ENCODE measurements at regions not wholly inside any gene's neighbourhood (a gene's known extent, or its start where the extent isn't known, plus 50 kb on each side); places are given as distances from the start of the nearest gene placed in this dataset.

DNA sequence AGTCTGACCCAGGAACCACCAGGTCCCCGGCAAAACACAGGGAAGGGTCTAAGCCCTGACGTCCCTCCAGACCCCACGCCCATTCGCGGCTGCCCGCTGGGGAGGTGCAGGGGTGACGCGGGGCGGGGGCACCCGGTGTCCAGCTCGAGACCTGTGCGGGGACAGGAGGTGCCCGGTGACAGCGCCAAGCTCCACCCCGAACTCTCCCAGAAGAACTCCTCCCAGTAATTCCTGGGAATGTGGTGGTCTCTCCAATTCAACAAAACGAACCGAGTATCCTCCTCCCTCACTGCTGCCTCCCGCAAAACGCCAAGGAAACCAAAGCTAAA, 164.1 kb upstream of the PDE10A start:
- in situ Hi-C loops (cut with HindIII; ENCODE audit: low pct_unique_long_range_greater_than_20kb, low sequenced_read_pairs), result no loop called here

DNA sequence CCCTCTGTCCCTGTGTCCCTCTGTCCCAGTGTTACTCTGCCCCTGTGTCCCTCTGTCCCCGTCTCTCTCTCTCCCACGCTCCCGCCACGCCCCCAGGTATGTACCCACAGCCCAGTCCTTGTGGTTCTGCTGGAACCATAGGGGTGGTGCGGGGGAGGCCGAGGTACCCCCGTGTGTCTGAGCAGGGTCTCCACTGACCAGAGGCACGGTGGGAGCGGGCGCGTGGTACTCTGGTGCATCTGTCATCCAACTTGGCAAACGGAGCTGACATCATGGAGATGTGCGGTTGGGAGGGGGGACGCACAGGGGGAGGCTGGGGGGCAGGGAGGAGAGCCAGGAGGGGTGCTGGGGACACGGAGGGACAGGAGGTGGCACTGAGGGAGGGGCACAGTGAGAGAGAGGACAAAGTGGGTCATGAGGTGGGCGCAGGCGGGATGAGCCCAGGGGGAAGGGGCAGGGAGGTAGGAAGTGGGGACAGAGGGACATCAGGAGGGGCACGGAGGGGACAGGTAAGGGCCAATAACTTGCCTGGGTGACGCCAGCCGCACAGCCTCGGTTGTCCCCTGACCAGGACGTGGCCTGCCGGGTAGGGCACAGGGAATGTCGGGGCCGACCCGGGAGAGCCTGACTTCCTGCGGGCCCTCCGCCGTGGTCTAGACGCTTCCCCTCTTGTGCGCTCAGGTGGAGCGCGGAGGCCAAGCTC, 163.6 kb upstream of the PDE10A start:
- in situ Hi-C loops (cut with HindIII; ENCODE audit: low pct_unique_long_range_greater_than_20kb, low sequenced_read_pairs), result no loop called here

More for the DNA sequence above, 164.1 kb upstream of the PDE10A start:
- DNase-seq (ENCODE audit: low read depth), result no peak

DNA sequence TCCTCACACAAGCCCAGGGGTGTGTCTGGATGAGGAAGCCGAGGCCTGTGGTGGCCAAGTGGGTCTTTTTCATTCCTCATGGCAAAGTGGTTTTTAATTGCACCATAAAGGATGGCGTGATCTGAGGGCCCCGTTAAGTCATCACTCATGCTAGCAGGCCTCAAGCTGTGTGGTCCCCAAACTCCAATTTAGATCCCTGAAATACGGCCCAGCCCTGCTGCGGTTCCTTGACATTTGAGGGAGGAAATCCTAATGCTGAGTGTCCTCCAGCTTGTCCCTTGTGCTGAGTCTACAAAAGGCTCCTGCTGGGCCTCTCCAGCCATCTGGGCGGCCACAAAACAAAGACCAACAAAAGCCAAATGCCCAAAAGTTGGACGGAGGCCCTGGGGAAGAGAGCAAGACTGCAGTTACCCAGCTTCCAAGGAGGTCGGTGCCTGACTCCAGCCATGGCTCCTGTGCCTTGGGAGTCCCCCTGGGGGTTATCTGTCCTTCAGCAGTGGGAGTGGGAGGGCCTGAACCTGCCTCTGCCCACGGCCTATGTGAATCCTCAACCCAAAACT, 162.3 kb upstream of the PDE10A start:
- in situ Hi-C loops (cut with HindIII; ENCODE audit: low pct_unique_long_range_greater_than_20kb, low sequenced_read_pairs), result no loop called here
- DNase-seq (ENCODE audit: low read depth), result no peak

More for the DNA sequence above, 163.6 kb upstream of the PDE10A start:
- no peak for DNase-seq (ENCODE audit: low read depth)

DNA sequence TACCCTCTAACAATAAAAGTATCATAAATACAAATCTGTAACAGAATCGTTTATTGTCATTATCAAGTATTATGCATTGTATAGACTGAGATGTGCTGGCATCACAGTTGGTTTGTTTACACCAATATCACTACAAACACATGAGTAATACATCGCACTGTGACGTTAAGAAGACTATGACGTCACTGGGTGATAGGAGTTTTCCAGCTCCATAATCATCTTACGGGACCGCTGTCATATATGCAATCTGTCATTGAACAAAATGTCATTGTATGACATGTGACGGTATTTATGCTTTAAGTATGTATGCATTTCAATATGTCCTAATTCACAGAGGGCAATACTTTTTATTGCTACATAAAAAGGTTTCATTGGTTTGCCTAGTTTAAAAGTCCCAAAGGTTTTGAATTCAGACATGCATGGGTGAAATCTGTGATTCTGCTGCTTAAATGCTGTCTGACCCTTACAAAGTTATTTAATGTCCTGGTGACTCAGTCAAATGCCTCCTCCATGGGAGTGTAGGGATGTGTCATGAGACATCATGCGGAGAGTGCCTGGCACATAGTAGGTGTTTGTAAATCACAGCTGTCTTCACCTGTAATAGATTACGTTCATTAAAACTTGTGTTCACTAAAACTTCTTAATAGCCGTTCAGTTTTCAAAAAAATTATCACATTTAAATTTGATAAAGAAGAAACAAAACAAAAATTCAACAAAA, 160.7 kb upstream of the PDE10A start:
- in situ Hi-C loops (cut with HindIII; ENCODE audit: low pct_unique_long_range_greater_than_20kb, low sequenced_read_pairs), result no loop called here
- peak; percentile 4 for DNase-seq (ENCODE audit: low read depth)

DNA sequence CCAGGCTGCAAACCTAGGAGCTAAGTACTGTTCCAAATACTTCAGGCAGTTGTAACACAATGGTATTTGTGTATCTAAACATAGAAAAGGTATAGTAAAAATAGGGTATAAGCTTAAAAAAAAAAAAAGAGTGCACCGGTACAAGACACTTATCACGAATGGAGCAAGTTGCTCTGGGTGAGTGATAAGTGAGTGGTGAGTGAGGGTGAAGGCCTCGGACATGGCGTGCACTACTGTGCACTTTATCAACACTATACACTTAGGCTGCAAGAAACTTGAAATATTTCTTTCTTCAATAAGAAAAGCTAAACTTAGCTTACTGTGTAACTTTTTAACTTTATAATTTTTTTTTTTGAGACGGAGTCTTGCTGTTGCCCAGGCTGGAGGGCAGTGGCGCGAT, 159.5 kb upstream of the PDE10A start:
- in situ Hi-C loops (cut with HindIII; ENCODE audit: low pct_unique_long_range_greater_than_20kb, low sequenced_read_pairs), result no loop called here
- DNase-seq (ENCODE audit: low read depth), result no peak

DNA sequence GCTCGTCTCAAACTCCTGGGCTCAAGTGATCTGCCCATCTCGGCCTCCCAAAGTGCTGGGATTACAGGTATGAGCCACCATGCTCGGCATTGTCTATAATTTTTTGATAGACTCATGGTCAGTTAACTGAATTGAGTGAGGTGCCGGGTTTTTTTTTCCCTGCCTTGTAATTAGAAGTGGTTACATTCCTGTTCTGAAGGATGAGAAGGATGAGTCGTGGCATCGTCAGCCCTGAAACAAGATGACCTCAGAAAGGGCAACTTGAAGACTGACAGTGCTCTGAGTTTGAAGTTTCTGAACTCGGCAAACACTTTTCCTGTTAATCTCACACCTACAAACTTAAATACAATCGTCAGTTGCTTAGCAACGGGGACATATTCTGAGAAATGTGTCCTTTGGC, 158.7 kb upstream of the PDE10A start:
- in situ Hi-C loops (cut with HindIII; ENCODE audit: low pct_unique_long_range_greater_than_20kb, low sequenced_read_pairs), result no loop called here
- peak; percentile 18 for DNase-seq (ENCODE audit: low read depth)

DNA sequence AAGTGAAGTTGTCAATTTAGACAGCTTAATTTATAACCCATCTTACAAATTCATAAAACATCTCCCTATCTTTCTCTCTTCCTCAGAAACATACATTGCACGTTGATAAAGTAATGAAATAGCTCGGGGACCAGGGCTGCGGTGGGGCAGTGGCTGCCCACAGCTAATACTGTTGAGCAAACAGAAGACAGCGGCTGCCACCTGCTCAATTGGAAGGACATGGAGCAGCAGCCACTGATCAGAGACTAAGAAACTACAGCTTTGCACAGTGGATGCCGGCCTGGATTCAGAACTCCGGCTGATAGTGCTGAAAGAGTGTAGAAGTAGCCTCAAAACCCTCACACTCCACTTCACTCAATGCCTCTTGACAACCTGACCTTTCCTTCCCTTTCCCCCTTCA, 157.9 kb upstream of the PDE10A start:
- in situ Hi-C loops (cut with HindIII; ENCODE audit: low pct_unique_long_range_greater_than_20kb, low sequenced_read_pairs), result no loop called here

DNA sequence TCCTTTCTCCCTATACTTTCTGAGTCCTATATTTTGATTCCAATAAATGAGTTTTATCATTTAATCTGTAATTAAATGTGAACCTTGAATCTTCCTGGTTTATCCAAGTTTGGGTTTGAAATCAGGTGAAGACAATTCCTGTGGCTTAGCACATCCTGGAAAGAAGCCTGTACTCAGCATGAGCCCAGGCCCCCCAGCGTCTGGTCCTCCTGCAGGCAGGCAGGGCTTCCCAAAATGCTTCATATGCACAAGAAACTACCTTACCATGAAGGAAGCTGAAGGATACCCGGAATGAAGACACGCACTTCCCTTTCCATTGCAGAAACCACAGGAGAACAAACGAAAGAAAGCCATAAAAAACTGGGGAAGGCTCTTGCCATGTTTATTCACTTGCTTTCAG, 157.4 kb upstream of the PDE10A start:
- in situ Hi-C loops (cut with HindIII; ENCODE audit: low pct_unique_long_range_greater_than_20kb, low sequenced_read_pairs), result no loop called here
- DNase-seq (ENCODE audit: low read depth), result no peak

More for the DNA sequence above, 157.9 kb upstream of the PDE10A start:
- DNase-seq (ENCODE audit: low read depth), result no peak

DNA sequence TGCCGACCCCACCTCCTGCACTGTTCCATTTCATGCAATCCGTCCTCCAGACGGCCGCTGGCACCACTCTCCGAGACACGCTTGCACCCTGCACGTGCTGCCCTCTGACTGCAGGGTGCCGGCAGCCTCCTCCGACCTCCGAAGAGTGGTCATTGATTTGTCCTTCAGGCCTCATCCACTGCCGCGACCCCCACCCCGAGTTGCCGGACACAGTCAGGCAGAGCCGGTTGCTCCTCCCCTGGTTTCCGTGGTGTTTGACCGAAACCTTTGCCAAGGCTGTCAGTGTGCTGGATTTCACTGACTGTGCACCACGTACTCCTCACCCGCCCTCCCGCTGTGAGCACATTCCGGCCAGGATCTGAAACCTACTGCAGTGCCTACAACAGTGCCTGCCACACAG, 156.4 kb upstream of the PDE10A start:
- in situ Hi-C loops (cut with HindIII; ENCODE audit: low pct_unique_long_range_greater_than_20kb, low sequenced_read_pairs), result no loop called here
- DNase-seq (ENCODE audit: low read depth), result no peak

DNA sequence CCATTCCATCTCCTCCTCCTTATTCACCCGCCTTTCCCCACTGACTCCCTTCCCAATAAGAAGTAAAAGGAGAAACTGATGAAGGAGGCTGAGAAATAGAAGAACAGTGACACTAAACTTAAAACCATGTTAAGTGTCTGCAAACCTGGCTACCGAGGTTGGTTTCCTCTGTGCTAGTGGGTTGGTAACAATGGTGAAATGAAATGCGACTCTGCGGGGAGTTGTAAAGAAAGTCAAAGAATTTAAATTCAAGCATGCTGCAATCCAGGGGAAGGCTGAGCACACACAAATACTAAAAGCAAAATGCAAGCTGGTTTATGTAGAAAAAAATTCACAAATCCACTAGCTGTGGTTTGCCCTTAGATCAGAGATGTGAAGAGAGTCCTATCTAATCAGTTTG, 155.2 kb upstream of the PDE10A start:
- in situ Hi-C loops (cut with HindIII; ENCODE audit: low pct_unique_long_range_greater_than_20kb, low sequenced_read_pairs), result no loop called here
- no peak for DNase-seq (ENCODE audit: low read depth)

DNA sequence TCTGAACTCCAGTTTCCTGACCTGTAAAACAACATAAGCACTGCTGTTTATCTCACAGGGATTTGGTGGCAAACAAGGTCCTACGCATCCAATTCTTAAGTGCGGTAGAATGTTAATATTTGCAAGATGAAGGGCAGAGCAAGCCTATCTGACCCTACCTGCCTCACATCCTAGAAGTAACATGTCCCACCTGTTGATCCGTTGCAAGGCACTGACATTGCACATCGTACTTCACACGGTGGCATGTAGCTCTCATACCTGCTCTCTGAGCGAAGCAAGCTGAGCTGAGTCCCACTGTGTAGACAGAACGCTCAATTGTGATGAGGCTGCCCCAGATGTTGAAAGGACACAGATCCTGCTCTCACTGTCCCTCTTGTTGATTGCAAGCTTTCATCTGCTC, 154.7 kb upstream of the PDE10A start:
- no peak for DNase-seq (ENCODE audit: low read depth)
- in situ Hi-C loops (cut with HindIII; ENCODE audit: low pct_unique_long_range_greater_than_20kb, low sequenced_read_pairs), result no loop called here

DNA sequence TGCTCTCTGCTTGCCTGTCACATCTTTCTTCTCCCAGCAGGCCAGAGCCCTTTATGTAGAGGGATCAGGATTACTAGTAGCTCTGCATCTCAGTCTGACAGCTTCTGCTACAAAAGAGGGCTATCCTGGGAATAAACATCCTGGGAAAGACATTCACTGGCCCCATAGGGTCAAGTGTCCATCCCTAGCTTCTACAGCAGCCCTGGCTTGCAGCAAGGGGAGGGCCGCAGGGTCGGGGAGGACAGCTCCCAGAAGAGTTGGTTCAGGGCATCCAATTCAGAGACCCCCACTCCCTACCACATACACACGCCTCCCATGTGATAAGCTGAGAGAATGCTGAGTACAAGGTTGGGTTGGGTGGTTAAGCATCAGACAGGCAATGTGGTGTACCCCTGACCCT, 154.1 kb upstream of the PDE10A start:
- no peak for DNase-seq (ENCODE audit: low read depth)
- in situ Hi-C loops (cut with HindIII; ENCODE audit: low pct_unique_long_range_greater_than_20kb, low sequenced_read_pairs), result no loop called here

DNA sequence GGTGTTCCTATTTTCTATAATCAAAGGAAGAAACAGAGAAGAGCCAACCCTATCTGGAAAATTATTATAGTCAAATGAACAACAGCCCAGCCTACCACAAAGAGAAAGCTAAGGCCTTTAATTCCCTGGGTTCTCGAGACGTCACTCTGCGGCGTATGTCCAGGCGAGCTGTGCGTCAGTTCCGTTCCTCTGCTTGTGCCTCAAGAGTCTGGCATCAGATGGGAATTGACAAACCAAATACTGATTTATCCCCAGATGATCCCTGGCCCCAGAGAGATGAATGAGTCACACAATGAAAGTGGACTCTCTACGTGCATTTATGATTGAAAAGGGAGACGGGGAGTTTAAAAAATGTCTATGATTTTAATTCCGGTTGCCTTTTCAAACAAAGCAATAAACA, 151.6 kb upstream of the PDE10A start:
- no peak for DNase-seq (ENCODE audit: low read depth)
- in situ Hi-C loops (cut with HindIII; ENCODE audit: low pct_unique_long_range_greater_than_20kb, low sequenced_read_pairs), result no loop called here

DNA sequence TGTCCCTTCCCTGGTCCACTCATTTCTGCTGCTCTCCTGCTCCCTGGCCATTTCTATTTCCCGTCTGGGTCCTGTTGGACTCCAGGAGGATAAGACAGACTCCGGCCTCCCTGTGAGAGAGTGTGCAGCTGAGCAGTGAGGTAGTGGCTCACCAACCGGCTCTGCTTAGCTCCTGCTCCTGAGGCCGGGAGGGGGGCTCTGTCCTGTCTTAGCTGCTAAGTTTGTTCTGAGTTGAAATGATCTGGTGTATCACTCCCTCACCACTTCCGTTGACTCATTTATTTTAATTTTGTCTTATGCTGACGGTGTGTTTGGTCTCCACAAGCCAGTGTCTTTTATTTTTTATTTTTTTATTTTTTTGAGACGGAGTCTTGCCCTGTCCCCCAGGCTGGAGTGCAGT, 148.5 kb upstream of the PDE10A start:
- in situ Hi-C loops (cut with HindIII; ENCODE audit: low pct_unique_long_range_greater_than_20kb, low sequenced_read_pairs), result no loop called here
- no peak for DNase-seq (ENCODE audit: low read depth)

DNA sequence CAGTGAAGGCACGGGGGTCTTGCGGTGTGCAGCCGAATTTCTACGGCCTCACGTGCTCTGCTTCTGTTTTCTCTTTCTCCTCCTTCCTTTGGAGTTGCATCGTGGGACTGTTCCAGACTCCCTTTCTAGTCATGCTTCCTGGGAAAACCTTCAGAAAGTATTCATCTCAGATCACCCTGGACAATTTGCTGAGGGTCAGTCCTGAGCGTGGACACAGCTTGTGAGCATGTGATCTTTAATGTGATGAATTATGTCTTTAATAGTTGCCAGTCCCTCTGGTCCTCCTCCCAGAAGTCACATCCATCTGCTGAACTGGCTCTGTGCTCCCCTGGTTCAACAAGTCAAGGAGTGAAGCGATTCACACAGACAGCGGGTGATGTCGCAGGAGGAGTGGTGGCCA, 145.0 kb upstream of the PDE10A start:
- in situ Hi-C loops (cut with HindIII; ENCODE audit: low pct_unique_long_range_greater_than_20kb, low sequenced_read_pairs), result no loop called here

DNA sequence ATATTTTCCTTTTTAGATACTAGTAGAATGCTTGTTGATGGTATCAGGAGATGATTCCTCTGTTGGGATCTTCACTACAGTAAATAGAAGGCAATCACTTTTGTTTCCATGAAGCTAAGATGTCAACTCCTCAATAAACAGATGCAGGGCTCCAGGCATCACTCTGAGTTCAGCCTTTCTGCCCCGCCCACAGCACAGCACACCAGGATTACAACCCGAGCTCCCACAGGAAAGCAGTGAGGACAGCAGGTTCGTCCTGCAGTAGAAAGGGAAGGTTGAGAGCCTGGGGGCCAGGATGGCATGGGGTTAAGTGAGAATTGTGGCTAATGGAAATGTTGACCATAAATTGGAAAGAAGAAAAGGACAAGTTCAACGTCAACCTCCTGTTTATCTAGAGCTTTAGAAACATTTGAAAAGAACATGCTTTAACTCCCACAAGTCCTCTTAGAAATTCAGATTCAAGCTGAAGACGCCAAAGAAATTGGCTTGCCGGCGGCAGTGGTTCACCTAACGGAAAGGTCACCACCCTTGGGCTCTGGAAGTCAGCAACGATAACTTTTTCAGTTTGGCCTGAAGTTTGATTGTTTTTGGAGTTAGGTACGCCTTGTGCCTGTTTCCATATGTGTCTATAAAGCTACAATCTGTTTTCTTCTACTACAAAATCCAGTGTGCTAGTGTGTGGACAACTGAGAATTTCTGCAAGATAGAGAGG, 144.4 kb upstream of the PDE10A start:
- in situ Hi-C loops (cut with HindIII; ENCODE audit: low pct_unique_long_range_greater_than_20kb, low sequenced_read_pairs), result no loop called here
- no peak for DNase-seq (ENCODE audit: low read depth)

More for the DNA sequence above, 145.0 kb upstream of the PDE10A start:
- DNase-seq (ENCODE audit: low read depth), result no peak

DNA sequence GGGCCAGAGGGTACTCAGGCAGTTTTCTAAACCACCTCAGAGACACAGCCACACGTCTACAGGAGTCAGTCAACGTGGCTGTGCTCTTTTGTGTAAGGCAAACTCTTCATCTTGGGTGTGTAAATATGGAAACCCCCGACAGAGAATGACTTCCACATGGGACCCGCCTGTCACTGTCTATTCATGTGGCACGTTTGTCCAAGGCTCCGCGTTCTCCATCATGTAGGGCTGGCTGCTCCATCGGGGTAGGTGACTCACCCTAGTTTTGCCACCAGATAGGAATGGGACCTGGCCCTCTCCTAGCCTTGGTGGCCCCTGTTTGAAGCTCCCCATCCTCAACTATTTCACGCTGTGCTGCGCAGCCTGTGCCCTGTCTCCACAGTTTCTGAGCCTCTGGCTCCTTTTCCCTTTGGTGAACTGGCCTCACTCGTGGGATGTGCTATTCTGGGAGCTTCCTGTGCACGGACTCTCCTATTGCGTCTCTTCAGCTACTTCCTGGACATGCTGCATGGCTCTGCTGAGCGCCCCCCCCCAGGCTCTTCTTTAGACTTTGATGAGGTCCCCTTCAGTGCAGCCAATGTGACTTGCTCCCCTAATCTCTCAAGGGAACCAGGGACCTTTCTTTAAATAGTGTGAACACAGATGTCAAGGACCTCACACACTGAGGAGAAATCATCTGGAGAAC, 143.2 kb upstream of the PDE10A start:
- DNase-seq (ENCODE audit: low read depth), result no peak
- in situ Hi-C loops (cut with HindIII; ENCODE audit: low pct_unique_long_range_greater_than_20kb, low sequenced_read_pairs), result no loop called here

DNA sequence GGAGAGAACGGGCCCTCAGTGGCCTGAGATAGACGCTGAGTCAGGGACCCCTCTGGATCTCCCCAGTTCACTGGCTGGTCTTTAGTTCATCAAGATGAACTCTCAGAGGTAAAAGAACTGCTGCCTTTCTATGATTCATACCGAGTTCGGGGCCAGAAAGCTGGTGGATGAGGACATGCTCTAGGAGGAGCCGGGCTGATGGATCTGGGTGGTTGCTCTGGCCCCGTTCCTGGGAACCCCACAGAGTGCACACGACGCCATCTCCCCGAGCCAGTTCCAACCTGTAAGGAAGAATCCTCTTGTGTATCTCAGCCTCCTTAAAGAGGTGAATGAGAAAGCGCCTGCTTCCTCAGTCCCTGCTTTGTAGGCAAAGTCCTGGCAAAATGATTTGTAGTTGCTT, 142.6 kb upstream of the PDE10A start:
- in situ Hi-C loops (cut with HindIII; ENCODE audit: low pct_unique_long_range_greater_than_20kb, low sequenced_read_pairs), result no loop called here
- DNase-seq (ENCODE audit: low read depth), result no peak

DNA sequence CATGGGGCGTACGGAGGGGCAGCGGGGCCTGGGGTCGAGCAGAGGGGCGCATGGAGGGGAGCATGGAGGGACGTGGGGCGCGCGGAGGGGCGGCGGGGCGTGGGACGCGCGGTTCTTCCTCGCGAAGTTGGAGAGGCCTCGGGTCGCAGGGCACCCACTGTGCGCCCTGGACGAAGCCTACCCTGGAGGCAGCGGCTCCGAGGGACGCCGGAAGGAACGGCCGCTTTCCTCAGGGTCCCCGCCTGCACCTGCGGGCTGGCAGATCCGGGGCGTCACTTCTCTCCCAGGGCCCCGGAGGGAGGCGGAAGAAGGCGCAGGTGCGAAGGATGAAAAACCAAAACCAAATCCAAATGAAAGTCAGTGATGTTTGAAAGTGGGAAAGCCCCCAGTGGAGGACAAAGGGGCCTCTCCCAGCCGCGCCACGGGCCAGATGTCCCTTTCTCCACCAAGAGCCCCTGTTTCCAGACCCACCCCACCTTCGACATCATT, 142.1 kb upstream of the PDE10A start:
- in situ Hi-C loops (cut with HindIII; ENCODE audit: low pct_unique_long_range_greater_than_20kb, low sequenced_read_pairs), result no loop called here
- DNase-seq (ENCODE audit: low read depth), result no peak
